ENCODE measurements at regions not wholly inside any gene's neighbourhood (a gene's known extent, or its start where the extent isn't known, plus 50 kb on each side); places are given as distances from the start of the nearest gene placed in this dataset.

DNA sequence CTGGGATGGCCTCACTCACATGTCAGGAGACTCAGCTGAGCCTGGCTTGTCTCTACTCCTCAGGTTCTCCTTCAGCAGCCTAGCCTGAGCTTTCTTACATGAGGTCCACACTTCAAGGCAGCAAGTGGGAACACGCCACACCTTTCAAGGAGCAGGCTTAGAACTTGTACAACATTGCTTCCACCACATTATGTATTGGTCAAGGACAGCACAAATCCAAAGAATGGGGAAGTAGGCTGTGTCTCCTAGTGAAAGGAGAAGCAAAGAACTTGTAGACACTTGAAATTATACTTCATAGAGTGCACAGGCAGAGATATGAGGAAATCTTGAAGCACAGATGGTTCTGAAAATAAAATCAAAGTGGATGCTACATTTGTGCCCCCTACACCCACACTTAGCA lies 120.9 kb upstream of the NOCT start:
- no peaks in the 10 kb centered on the region for H3K36me3 ChIP-seq (ENCODE audit: insufficient read depth, low read length)
- H3K9ac ChIP-seq (ENCODE audit: low read length), result no peak overlapping the region
- H3K4me1 ChIP-seq (ENCODE audit: low read length), result no peaks in the 10 kb centered on the region
- H3K4me3 ChIP-seq (ENCODE audit: low read length), result no peak overlapping the region
- no peaks in the 10 kb centered on the region for H3K9me3 ChIP-seq (ENCODE audit: low read length)
- H3K79me2 ChIP-seq (ENCODE audit: low read length), result no peaks in the 10 kb centered on the region
- H3K4me2 ChIP-seq (ENCODE audit: low read depth, low read length, poor library complexity, severe bottlenecking), result no peak overlapping the region
- no peak overlapping the region for H3K27ac ChIP-seq (ENCODE audit: low read length)
- H4K20me1 ChIP-seq (ENCODE audit: insufficient read depth, low read depth, low read length), result no peaks in the 10 kb centered on the region
- H3K27me3 ChIP-seq (ENCODE audit: low read length), result no peaks in the 10 kb centered on the region
- no peaks in the 10 kb centered on the region for H3K9me2 ChIP-seq (replicated peaks; ENCODE audit: insufficient read depth, low read length)
- DNase-seq, result no peak
- H2AFZ ChIP-seq (ENCODE audit: low read length), result no peak overlapping the region

GRCh38 chr4:138894011-138894410 lies 121.6 kb upstream of the NOCT start:
- Histone ChIP-seq H3K4me2 (ENCODE audit: low read depth, low read length, poor library complexity, severe bottlenecking) (no peak overlapping the region), H3K9me3 (ENCODE audit: low read length) (no peaks in the 10 kb centered on the region), H3K9me2 (replicated peaks; ENCODE audit: insufficient read depth, low read length) (no peaks in the 10 kb centered on the region), H3K9ac (ENCODE audit: low read length) (no peak overlapping the region), H3K4me1 (ENCODE audit: low read length) (no peaks in the 10 kb centered on the region), H3K79me2 (ENCODE audit: low read length) (no peaks in the 10 kb centered on the region), H3K4me3 (ENCODE audit: low read length) (no peak overlapping the region), H4K20me1 (ENCODE audit: insufficient read depth, low read depth, low read length) (no peaks in the 10 kb centered on the region), H3K36me3 (ENCODE audit: insufficient read depth, low read length) (no peaks in the 10 kb centered on the region), H2AFZ (ENCODE audit: low read length) (no peak overlapping the region), H3K27me3 (ENCODE audit: low read length) (no peaks in the 10 kb centered on the region), H3K27ac (ENCODE audit: low read length) (no peak overlapping the region)
- DNase-seq, result no peak

GRCh38 chr4:138892483-138893407 lies 122.8 kb upstream of the NOCT start:
- no peaks in the 10 kb centered on the region for H3K79me2 ChIP-seq (ENCODE audit: low read length)
- no peak overlapping the region for H3K27ac ChIP-seq (ENCODE audit: low read length)
- no peaks in the 10 kb centered on the region for H3K9me2 ChIP-seq (replicated peaks; ENCODE audit: insufficient read depth, low read length)

DNA sequence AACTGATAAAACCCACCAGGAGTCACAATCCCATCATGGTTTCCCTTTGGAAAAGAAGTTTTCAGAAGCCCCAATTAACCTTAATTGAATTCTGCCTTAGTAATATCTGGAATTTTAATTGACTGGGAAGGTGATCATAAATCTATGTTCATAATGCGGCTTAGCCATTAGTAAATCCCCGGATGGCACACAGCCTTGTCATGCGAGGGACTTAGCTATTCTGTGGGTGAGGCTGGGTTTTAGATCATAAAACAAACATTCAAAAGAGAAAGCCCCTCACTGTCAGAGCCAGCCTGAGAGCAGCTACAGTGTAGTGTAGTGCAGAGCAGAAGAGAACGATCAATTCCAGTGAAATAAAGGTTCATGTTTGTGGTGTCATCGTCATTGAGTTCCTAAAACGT lies 124.0 kb upstream of the NOCT start:
- Histone ChIP-seq H3K36me3 (ENCODE audit: insufficient read depth, low read length) (no peaks in the 10 kb centered on the region), H2AFZ (ENCODE audit: low read length) (no peak overlapping the region), H3K27me3 (ENCODE audit: low read length) (no peaks in the 10 kb centered on the region), H4K20me1 (ENCODE audit: insufficient read depth, low read depth, low read length) (no peaks in the 10 kb centered on the region), H3K9me3 (ENCODE audit: low read length) (no peaks in the 10 kb centered on the region), H3K27ac (ENCODE audit: low read length) (no peak overlapping the region), H3K4me3 (ENCODE audit: low read length) (no peak overlapping the region), H3K9me2 (replicated peaks; ENCODE audit: insufficient read depth, low read length) (no peaks in the 10 kb centered on the region), H3K4me1 (ENCODE audit: low read length) (no peaks in the 10 kb centered on the region), H3K79me2 (ENCODE audit: low read length) (no peaks in the 10 kb centered on the region), H3K9ac (ENCODE audit: low read length) (no peak overlapping the region), H3K4me2 (ENCODE audit: low read depth, low read length, poor library complexity, severe bottlenecking) (no peak overlapping the region)
- no peak for DNase-seq

More at GRCh38 chr4:138892483-138893407, 122.8 kb upstream of the NOCT start:
- H2AFZ ChIP-seq (ENCODE audit: low read length), result no peak overlapping the region
- H3K27me3 ChIP-seq (ENCODE audit: low read length), result no peaks in the 10 kb centered on the region
- no peak overlapping the region for H3K4me3 ChIP-seq (ENCODE audit: low read length)
- no peaks in the 10 kb centered on the region for H3K9me3 ChIP-seq (ENCODE audit: low read length)
- no peak for DNase-seq
- H3K4me2 ChIP-seq (ENCODE audit: low read depth, low read length, poor library complexity, severe bottlenecking), result no peak overlapping the region
- no peaks in the 10 kb centered on the region for H4K20me1 ChIP-seq (ENCODE audit: insufficient read depth, low read depth, low read length)
- no peaks in the 10 kb centered on the region for H3K4me1 ChIP-seq (ENCODE audit: low read length)
- no peaks in the 10 kb centered on the region for H3K36me3 ChIP-seq (ENCODE audit: insufficient read depth, low read length)
- H3K9ac ChIP-seq (ENCODE audit: low read length), result no peak overlapping the region

DNA sequence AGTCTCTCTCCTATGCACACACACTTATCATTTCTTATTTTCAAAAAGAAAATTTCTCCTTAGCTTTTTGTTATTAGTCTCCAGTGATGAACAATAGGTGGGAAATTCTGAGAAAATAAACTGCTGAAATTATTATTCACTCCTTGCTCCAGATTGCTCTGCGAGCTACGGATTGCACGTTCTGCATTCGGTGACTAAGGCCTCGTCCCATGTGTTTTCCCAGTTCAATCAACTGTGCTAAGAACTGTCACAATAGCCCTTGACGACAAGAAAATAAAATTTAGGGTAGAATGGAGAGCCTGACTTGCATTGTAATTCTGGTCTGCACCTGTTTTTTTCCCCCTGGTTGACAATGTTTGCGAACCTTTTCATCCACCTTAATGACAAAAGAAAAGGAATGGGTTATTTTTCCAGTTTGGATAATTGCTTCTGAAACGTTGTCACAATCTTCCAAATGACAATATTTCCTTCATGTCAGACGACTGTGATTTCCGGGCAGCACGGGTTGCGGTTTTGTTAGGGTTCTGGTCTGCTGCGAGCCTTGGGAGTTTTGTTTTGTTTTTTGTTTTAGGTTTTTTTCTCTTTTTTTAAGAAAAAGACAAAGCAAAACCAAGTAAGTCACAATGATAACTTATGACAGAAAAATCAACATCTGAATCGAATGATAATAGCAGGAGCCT lies 124.5 kb upstream of the NOCT start:
- H3K4me2 ChIP-seq (ENCODE audit: low read depth, low read length, poor library complexity, severe bottlenecking), result no peak overlapping the region
- H4K20me1 ChIP-seq (ENCODE audit: insufficient read depth, low read depth, low read length), result no peaks in the 10 kb centered on the region
- no peaks in the 10 kb centered on the region for H3K9me2 ChIP-seq (replicated peaks; ENCODE audit: insufficient read depth, low read length)
- no peaks in the 10 kb centered on the region for H3K79me2 ChIP-seq (ENCODE audit: low read length)
- H2AFZ ChIP-seq (ENCODE audit: low read length), result no peak overlapping the region
- no peaks in the 10 kb centered on the region for H3K9me3 ChIP-seq (ENCODE audit: low read length)
- H3K27ac ChIP-seq (ENCODE audit: low read length), result no peak overlapping the region
- no peaks in the 10 kb centered on the region for H3K4me1 ChIP-seq (ENCODE audit: low read length)
- H3K36me3 ChIP-seq (ENCODE audit: insufficient read depth, low read length), result no peaks in the 10 kb centered on the region
- H3K4me3 ChIP-seq (ENCODE audit: low read length), result no peak overlapping the region
- no peak for DNase-seq
- no peak overlapping the region for H3K9ac ChIP-seq (ENCODE audit: low read length)
- no peaks in the 10 kb centered on the region for H3K27me3 ChIP-seq (ENCODE audit: low read length)

GRCh38 chr4:138889216-138889615 lies 126.4 kb upstream of the NOCT start:
- H3K9me2 ChIP-seq (replicated peaks; ENCODE audit: insufficient read depth, low read length), result no peaks in the 10 kb centered on the region
- no peak overlapping the region for H3K9ac ChIP-seq (ENCODE audit: low read length)
- no peak overlapping the region for H3K4me3 ChIP-seq (ENCODE audit: low read length)
- no peak overlapping the region for H2AFZ ChIP-seq (ENCODE audit: low read length)
- no peaks in the 10 kb centered on the region for H3K27me3 ChIP-seq (ENCODE audit: low read length)
- no peak for DNase-seq
- no peaks in the 10 kb centered on the region for H3K9me3 ChIP-seq (ENCODE audit: low read length)
- H3K36me3 ChIP-seq (ENCODE audit: insufficient read depth, low read length), result no peaks in the 10 kb centered on the region
- no peaks in the 10 kb centered on the region for H4K20me1 ChIP-seq (ENCODE audit: insufficient read depth, low read depth, low read length)
- no peaks in the 10 kb centered on the region for H3K4me1 ChIP-seq (ENCODE audit: low read length)
- H3K27ac ChIP-seq (ENCODE audit: low read length), result no peak overlapping the region
- H3K4me2 ChIP-seq (ENCODE audit: low read depth, low read length, poor library complexity, severe bottlenecking), result no peak overlapping the region
- no peaks in the 10 kb centered on the region for H3K79me2 ChIP-seq (ENCODE audit: low read length)

DNA sequence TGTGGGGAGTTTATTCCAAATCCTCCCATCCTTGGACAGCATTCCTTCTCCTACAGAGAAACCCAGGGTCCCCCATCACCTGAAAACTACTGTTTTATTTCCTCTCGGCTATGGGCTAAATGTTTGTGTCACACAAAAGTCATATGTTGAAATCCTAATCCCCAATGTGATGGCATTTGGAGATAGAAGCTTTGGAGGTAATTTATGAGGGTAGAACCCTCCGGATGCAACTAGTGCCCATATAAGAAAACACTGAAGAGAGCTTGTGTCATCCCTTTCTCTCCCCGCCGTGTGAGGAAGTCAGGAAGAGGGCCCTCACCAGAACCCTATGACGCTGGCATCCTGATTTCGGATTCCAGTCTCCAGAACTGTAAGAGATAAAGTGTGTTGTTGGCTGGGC lies 127.8 kb upstream of the NOCT start:
- H2AFZ ChIP-seq (ENCODE audit: low read length), result no peak overlapping the region
- H3K4me2 ChIP-seq (ENCODE audit: low read depth, low read length, poor library complexity, severe bottlenecking), result no peak overlapping the region

GRCh38 chr4:138887341-138887740 lies 128.2 kb upstream of the NOCT start:
- Histone ChIP-seq H3K4me3 (ENCODE audit: low read length) (no peak overlapping the region), H3K27ac (ENCODE audit: low read length) (no peak overlapping the region), H3K4me1 (ENCODE audit: low read length) (no peaks in the 10 kb centered on the region), H2AFZ (ENCODE audit: low read length) (no peak overlapping the region), H3K9ac (ENCODE audit: low read length) (no peak overlapping the region), H3K79me2 (ENCODE audit: low read length) (no peaks in the 10 kb centered on the region), H4K20me1 (ENCODE audit: insufficient read depth, low read depth, low read length) (no peaks in the 10 kb centered on the region), H3K36me3 (ENCODE audit: insufficient read depth, low read length) (no peaks in the 10 kb centered on the region), H3K4me2 (ENCODE audit: low read depth, low read length, poor library complexity, severe bottlenecking) (no peak overlapping the region), H3K9me2 (replicated peaks; ENCODE audit: insufficient read depth, low read length) (no peaks in the 10 kb centered on the region), H3K9me3 (ENCODE audit: low read length) (no peaks in the 10 kb centered on the region), H3K27me3 (ENCODE audit: low read length) (no peaks in the 10 kb centered on the region)
- DNase-seq, result no peak

More for the DNA sequence above, 127.8 kb upstream of the NOCT start:
- Histone ChIP-seq H3K4me1 (ENCODE audit: low read length) (no peaks in the 10 kb centered on the region), H3K27me3 (ENCODE audit: low read length) (no peaks in the 10 kb centered on the region), H3K9me2 (replicated peaks; ENCODE audit: insufficient read depth, low read length) (no peaks in the 10 kb centered on the region), H3K79me2 (ENCODE audit: low read length) (no peaks in the 10 kb centered on the region), H3K4me3 (ENCODE audit: low read length) (no peak overlapping the region), H4K20me1 (ENCODE audit: insufficient read depth, low read depth, low read length) (no peaks in the 10 kb centered on the region), H3K9ac (ENCODE audit: low read length) (no peak overlapping the region), H3K9me3 (ENCODE audit: low read length) (no peaks in the 10 kb centered on the region), H3K36me3 (ENCODE audit: insufficient read depth, low read length) (no peaks in the 10 kb centered on the region), H3K27ac (ENCODE audit: low read length) (no peak overlapping the region)
- no peak for DNase-seq

All from Karpas-422 (cell line).